H1 (cell line): ENCODE measurements at regions not wholly inside any gene's neighbourhood (a gene's known extent, or its start where the extent isn't known, plus 50 kb on each side); places are given as distances from the start of the nearest gene placed in this dataset.

ENCODE experiments used
- CTCF ChIA-PET: fragments of 300-600 bp; sonication (Branson Sonifier 250); formaldehyde crosslinking; loops from one replicate; lab custom pipeline; 2021; ENCODE audit not compliant: partially characterized antibody; lab: Charles Lee
- POLR2A ChIA-PET: fragments of 300-600 bp; sonication (Branson Sonifier 250); formaldehyde crosslinking; loops from one replicate; lab custom pipeline; 2021; ENCODE audit warnings: inconsistent platforms; ENCODE audit not compliant: partially characterized antibody; lab: Charles Lee
- DNase-seq, 2 experiments: peaks; one replicate each; pipeline versions ENCODE4 v3.0.0 to v3.0.0-alpha.2; 2010 to 2022; ENCODE audit warnings: low spot score in 2 of 2, low read depth in 1 of 2, mixed read lengths in 1 of 2
- FAIRE-seq: peaks from 2 replicates; lab custom pipeline; 2011; peaks lifted over from hg19 to GRCh38; lab: Jason Lieb, UNC
- H2AFZ ChIP-seq: 2 replicates; pipeline ENCODE4 v1.8.1; 2012; ENCODE audit warnings: low read length, inconsistent platforms
- H2AK5ac ChIP-seq: 2 replicates; pipeline ENCODE4 v1.6.1; 2013; ENCODE audit warnings: low read depth, low read length
- H2BK120ac ChIP-seq: replicated peaks from 2 replicates; pipeline ENCODE3; 2013; ENCODE audit warnings: low read depth, low read length, inconsistent platforms
- H2BK12ac ChIP-seq: 2 replicates; pipeline ENCODE4 v1.6.1; 2013; ENCODE audit warnings: low read depth, low read length
- H2BK15ac ChIP-seq: 2 replicates; pipeline ENCODE4 v1.6.1; 2013; ENCODE audit warnings: low read length
- H2BK20ac ChIP-seq: 2 replicates; pipeline ENCODE4 v1.6.1; 2013; ENCODE audit warnings: low read length
- H2BK5ac ChIP-seq: 2 replicates; pipeline ENCODE4 v1.6.1; 2013; ENCODE audit warnings: low read depth, low read length
- H3K14ac ChIP-seq: 2 replicates; pipeline ENCODE4 v1.6.1; 2013; ENCODE audit warnings: inconsistent platforms; ENCODE audit not compliant: insufficient read length
- H3K18ac ChIP-seq: 2 replicates; pipeline ENCODE4 v1.6.1; 2013; ENCODE audit warnings: low read length; ENCODE audit errors: extremely low read depth
- H3K23ac ChIP-seq: 2 replicates; pipeline ENCODE4 v1.6.1; 2013; ENCODE audit warnings: inconsistent platforms; ENCODE audit not compliant: insufficient read length
- H3K23me2 ChIP-seq: 2 replicates; pipeline ENCODE4 v1.6.1; 2013; ENCODE audit warnings: low read depth, low read length
- H3K27ac ChIP-seq: 2 replicates; pipeline ENCODE4 v1.6.1; 2011; ENCODE audit warnings: low read depth, low read length, inconsistent platforms
- H3K27me3 ChIP-seq, 4 experiments: replicated peaks in 1 of 4; 1 replicate in 1 of 4; 2 replicates in 3 of 4; pipeline versions ENCODE4 v1.6.1 to v1.8.1; 2011 to 2013; ENCODE audit warnings: low read length in 3 of 4, mild to moderate bottlenecking in 3 of 4, inconsistent platforms in 2 of 4, mixed read lengths in 2 of 4, moderate library complexity in 1 of 4; ENCODE audit not compliant: control insufficient read depth in 3 of 4, insufficient read depth in 3 of 4; ENCODE audit errors: extremely low read depth in 1 of 4
- H3K36me3 ChIP-seq, 4 experiments: 2 replicates each; pipeline versions ENCODE4 v1.6.1 to v1.8.1; 2011 to 2013; ENCODE audit warnings: mild to moderate bottlenecking in 4 of 4, low read length in 3 of 4, moderate library complexity in 2 of 4, control low read depth in 1 of 4, inconsistent platforms in 1 of 4; ENCODE audit not compliant: insufficient read depth in 4 of 4, control insufficient read depth in 2 of 4
- H3K4ac ChIP-seq: replicated peaks from 2 replicates; pipeline ENCODE3; 2013; ENCODE audit warnings: low read length, low read depth, mixed read lengths, inconsistent platforms; ENCODE audit not compliant: insufficient read length
- H3K4me1 ChIP-seq, 4 experiments: replicated peaks in 1 of 4; 1 replicate in 1 of 4; 2 replicates in 3 of 4; pipeline versions ENCODE4 v1.6.1 to v1.8.1; 2011 to 2013; ENCODE audit warnings: low read length in 3 of 4, inconsistent platforms in 2 of 4, mixed read lengths in 1 of 4; ENCODE audit not compliant: insufficient read depth in 4 of 4, control insufficient read depth in 3 of 4
- H3K4me2 ChIP-seq, 2 experiments: 2 replicates each; pipeline versions ENCODE4 v1.6.1 to v1.8.1; 2011 to 2013; ENCODE audit warnings: low read depth in 2 of 2, low read length in 2 of 2, control low read depth in 1 of 2, inconsistent platforms in 1 of 2, mild to moderate bottlenecking in 1 of 2; ENCODE audit not compliant: insufficient read depth in 1 of 2
- H3K4me3 ChIP-seq, 4 experiments: fragments of 200-600, 300-600 bp in 1 of 4; sonication (generic), shearing (Covaris generic), sonication (Bioruptor Twin) in 1 of 4; 2 replicates each; pipeline versions ENCODE4 v1.5.1 to v1.8.1; 2011 to 2016; ENCODE audit warnings: low read length in 4 of 4, low read depth in 3 of 4, control low read depth in 2 of 4, inconsistent platforms in 2 of 4, mild to moderate bottlenecking in 2 of 4, mixed read lengths in 1 of 4, moderate library complexity in 1 of 4; ENCODE audit not compliant: insufficient read depth in 2 of 4; ENCODE audit errors: extremely low read depth in 1 of 4
- H3K56ac ChIP-seq: replicated peaks from 2 replicates; pipeline ENCODE3; 2013; ENCODE audit warnings: low read depth, mild to moderate bottlenecking, mixed read lengths, low read length, inconsistent platforms; ENCODE audit not compliant: insufficient read length
- H3K79me1 ChIP-seq: 2 replicates; pipeline ENCODE4 v1.6.1; 2013; ENCODE audit warnings: low read depth, low read length, control low read depth
- H3K79me2 ChIP-seq, 2 experiments: 2 replicates each; pipeline versions ENCODE4 v1.6.1 to v1.8.1; 2012 to 2013; ENCODE audit warnings: low read length in 2 of 2, mild to moderate bottlenecking in 2 of 2, inconsistent platforms in 1 of 2; ENCODE audit not compliant: insufficient read depth in 2 of 2, control insufficient read depth in 1 of 2
- H3K9ac ChIP-seq, 4 experiments: replicated peaks in 1 of 4; 1 replicate in 1 of 4; 2 replicates in 3 of 4; pipeline versions ENCODE4 v1.6.1 to v1.8.1; 2011 to 2013; ENCODE audit warnings: low read depth in 3 of 4, low read length in 3 of 4, control low read depth in 2 of 4, mild to moderate bottlenecking in 2 of 4, moderate library complexity in 2 of 4, inconsistent platforms in 1 of 4; ENCODE audit errors: extremely low read depth in 1 of 4
- H3K9me3 ChIP-seq, 2 experiments: 2 replicates each; pipeline versions ENCODE4 v1.6.1 to v1.8.1; 2012 to 2013; ENCODE audit warnings: mild to moderate bottlenecking in 2 of 2, moderate library complexity in 2 of 2, control low read depth in 1 of 2, inconsistent platforms in 1 of 2, low read depth in 1 of 2, low read length in 1 of 2, mixed read lengths in 1 of 2; ENCODE audit not compliant: insufficient read depth in 2 of 2
- H4K20me1 ChIP-seq, 2 experiments: replicated peaks in 1 of 2; 2 replicates each; pipeline versions ENCODE3 to v1.8.1; 2011 to 2013; ENCODE audit warnings: inconsistent platforms in 2 of 2, low read length in 2 of 2, mild to moderate bottlenecking in 1 of 2; ENCODE audit not compliant: insufficient read depth in 2 of 2, control insufficient read depth in 1 of 2
- H4K5ac ChIP-seq: 2 replicates; pipeline ENCODE4 v1.6.1; 2013; ENCODE audit warnings: low read length, low read depth, mixed read lengths, inconsistent platforms; ENCODE audit not compliant: insufficient read length
- H4K8ac ChIP-seq: 2 replicates; pipeline ENCODE4 v1.8.0; 2013; ENCODE audit warnings: mild to moderate bottlenecking, moderate library complexity, low read length, inconsistent platforms; ENCODE audit not compliant: insufficient read depth; ENCODE audit errors: extremely low read depth
- H4K91ac ChIP-seq: replicated peaks from 2 replicates; pipeline ENCODE3; 2013; ENCODE audit warnings: low read length, mixed read lengths, inconsistent platforms; ENCODE audit not compliant: insufficient read length
- CTCF ChIP-seq, 3 experiments: IDR thresholded peaks; 1 replicate in 2 of 3; 2 replicates in 1 of 3; pipeline versions ENCODE4 v1.5.1 to v1.6.1; 2011; ENCODE audit warnings: low read length in 3 of 3, mild to moderate bottlenecking in 3 of 3, inconsistent platforms in 2 of 3, low read depth in 1 of 3, moderate library complexity in 1 of 3; ENCODE audit not compliant: insufficient read depth in 1 of 3; ENCODE audit errors: control extremely low read depth in 1 of 3
- HDAC6 ChIP-seq: IDR thresholded peaks from one replicate; pipeline ENCODE4 v1.7.1; 2012; ENCODE audit warnings: low read depth, mild to moderate bottlenecking, inconsistent platforms, low read length, moderate library complexity
- RAD21 ChIP-seq, 2 experiments: IDR thresholded peaks in 1 of 2; conservative IDR thresholded peaks in 1 of 2; 2 replicates each; pipeline ENCODE4 v1.6.1; 2011; ENCODE audit warnings: low read depth in 2 of 2, low read length in 2 of 2, improper control_type of control experiment in 1 of 2, inconsistent platforms in 1 of 2, mild to moderate bottlenecking in 1 of 2, moderate library complexity in 1 of 2
- WGBS, 2 experiments: shearing (Covaris generic) in 1 of 2; methylation state at CpG; one replicate each; pipeline versions ENCODE4 v1.1.6 to v1.1.7; 2013 to 2015; ENCODE audit warnings: low lambda C conversion rate in 2 of 2, mixed read lengths in 2 of 2, inconsistent platforms in 1 of 2, low coverage in 1 of 2, missing lambda C conversion rate in 1 of 2; ENCODE audit not compliant: insufficient replicate concordance in 2 of 2, insufficient coverage in 1 of 2, insufficient read length in 1 of 2; ENCODE audit errors: extremely low coverage in 1 of 2, missing lambda C conversion rate in 1 of 2; 5-methylcytosine and 5-hydroxymethylcytosine counted together

GRCh38 chr4:19156786-19157185, 1094.9 kb upstream of the SLIT2 start:
- Histone ChIP-seq H2AK5ac (no peak overlapping the region), H2BK120ac (no peak overlapping the region), H3K79me2 (no peaks in the 10 kb centered on the region), H3K9ac (no peak overlapping the region), H4K91ac (no peak overlapping the region), H2BK12ac (peak overlapping the region; percentile 12; the same call in 1 of the 2 replicates), H3K4me1 (no peaks in the 10 kb centered on the region), H3K36me3 (no peaks in the 10 kb centered on the region), H3K23ac (no peak overlapping the region), H4K8ac (no peak overlapping the region), H2BK5ac (no peak overlapping the region), H3K27me3 (no peaks in the 10 kb centered on the region), H3K14ac (no peak overlapping the region), H2BK20ac (no peak overlapping the region), H4K20me1 (no peaks in the 10 kb centered on the region), H3K27ac (no peak overlapping the region), H3K4me3 (no peak overlapping the region), H3K79me1 (no peaks in the 10 kb centered on the region), H3K4ac (no peak overlapping the region), H3K9me3 (0 out of 4 replicates have a peak, but pooled peaks cover 0 to 4% of the 10 kb centered on the region in 2 experiments), H3K56ac (no peak overlapping the region), H2BK15ac (no peak overlapping the region), H4K5ac (no peak overlapping the region), H3K4me2 (no peak overlapping the region), H3K23me2 (no peaks in the 10 kb centered on the region), H3K18ac (no peak overlapping the region), H2AFZ (no peak overlapping the region)
- DNase-seq (no peak), FAIRE-seq (no peak)
- ChIA-PET CTCF (interaction anchor here (1.2 kb wide), 1 partner anchor 11 kb away, joined by 3 read pairs; no protein-coding TSS in a partner anchor), POLR2A (no interaction called here)
- TF ChIP-seq RAD21 (IDR thresholded peaks at IDR 0.05 in 1 of 2, conservative IDR thresholded peaks at IDR 0.05 in 1 of 2; ENCODE audit: low read depth in 2 of 2, low read length in 2 of 2) (peak in 1 of 2 experiments; percentile 25; a peak in 2 of 4 replicates), CTCF (IDR thresholded peaks at IDR 0.05; ENCODE audit: control extremely low read depth in 1 of 3, insufficient read depth in 1 of 3, low read depth in 1 of 3, low read length in 3 of 3) (peak in 2 of 3 experiments; percentile 44 to 49; a peak in 2 of 4 replicates), HDAC6 (no peak)
- 84% methylated on average over 3 of the region's 3 CpGs; no CpG with 5 or more reads in 1 of the 2 experiments for WGBS, 2 experiments
